KOPT-K1 (cell line): ENCODE measurements at regions not wholly inside any gene's neighbourhood (a gene's known extent, or its start where the extent isn't known, plus 50 kb on each side); places are given as distances from the start of the nearest gene placed in this dataset.

Experiments
- H3K27ac ChIP-seq: fragments of 200-600 bp; sonication (generic); 2 replicates; pipeline ENCODE4 v1.5.1; 2016; ENCODE audit warnings: antibody characterized with exemption, mild to moderate bottlenecking, low read depth, low read length; ENCODE audit not compliant: poor library complexity, severe bottlenecking
- H3K36me3 ChIP-seq: fragments of 200-600 bp; sonication (generic); 2 replicates; pipeline ENCODE4 v1.5.1; 2017; ENCODE audit warnings: antibody characterized with exemption, mild to moderate bottlenecking, low read length, moderate library complexity; ENCODE audit not compliant: insufficient read depth
- H3K9me3 ChIP-seq: fragments of 200-600 bp; sonication (generic); 2 replicates; pipeline ENCODE4 v1.5.1; 2017; ENCODE audit warnings: antibody characterized with exemption, low read length, mild to moderate bottlenecking; ENCODE audit not compliant: insufficient read depth, poor library complexity, severe bottlenecking

DNA sequence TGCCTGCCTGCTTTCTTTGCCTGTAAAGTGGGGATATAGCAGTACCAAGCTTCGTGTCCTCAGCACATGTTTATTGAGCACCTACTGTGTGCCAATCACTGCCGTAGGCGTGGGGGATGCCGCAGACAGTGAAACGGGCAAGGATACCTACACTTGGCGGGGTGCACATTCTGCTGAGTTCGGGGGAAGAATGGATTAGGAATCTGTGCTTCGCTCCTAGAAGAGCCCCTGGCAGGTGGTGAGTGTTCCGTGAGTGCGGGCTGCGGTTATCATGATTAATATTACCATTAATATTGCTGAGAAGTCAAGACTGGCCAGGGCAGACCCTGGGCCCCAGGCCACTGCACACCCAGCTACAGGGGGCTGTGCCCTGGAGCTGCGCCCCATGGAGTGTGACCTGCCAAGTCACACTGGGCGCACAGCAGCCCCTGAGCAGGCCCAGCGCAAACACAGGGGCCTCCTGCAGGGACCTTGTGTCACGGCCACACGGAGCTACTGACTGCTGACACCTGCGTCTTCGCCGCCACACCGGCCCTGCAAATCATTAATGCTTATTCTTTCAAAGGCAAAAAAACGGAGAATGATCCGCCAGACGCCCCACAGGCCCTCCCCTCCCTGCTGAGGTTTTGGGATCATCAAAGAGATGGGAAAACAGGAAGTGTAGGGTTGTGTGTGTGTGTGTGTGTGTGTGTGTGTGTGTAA is 213.4 kb upstream of the GSE1 start:
- no peak overlapping the region for H3K27ac ChIP-seq
- H3K36me3 ChIP-seq: no peaks in the 10 kb centered on the region
- H3K9me3 ChIP-seq: no peaks in the 10 kb centered on the region

- Histone ChIP-seq H3K9me3 (no peaks in the 10 kb centered on the region), H3K36me3 (no peaks in the 10 kb centered on the region), H3K27ac (no peak overlapping the region)
Measured at GRCh38 chr16:85400305-85401205, 212.6 kb upstream of the GSE1 start.

GRCh38 chr16:85401370-85401916 is 211.7 kb upstream of the GSE1 start:
- Histone ChIP-seq H3K36me3 (no peaks in the 10 kb centered on the region), H3K27ac (no peak overlapping the region), H3K9me3 (no peaks in the 10 kb centered on the region)

GRCh38 chr16:85401917-85402766 is 211.0 kb upstream of the GSE1 start:
- peak overlapping the region; percentile 44 for H3K27ac ChIP-seq
- H3K9me3 ChIP-seq: no peaks in the 10 kb centered on the region
- no peaks in the 10 kb centered on the region for H3K36me3 ChIP-seq

GRCh38 chr16:85402910-85403692 is 210.0 kb upstream of the GSE1 start:
- H3K36me3 ChIP-seq: no peaks in the 10 kb centered on the region
- no peaks in the 10 kb centered on the region for H3K9me3 ChIP-seq
- H3K27ac ChIP-seq: peak overlapping the region; percentile 44

DNA sequence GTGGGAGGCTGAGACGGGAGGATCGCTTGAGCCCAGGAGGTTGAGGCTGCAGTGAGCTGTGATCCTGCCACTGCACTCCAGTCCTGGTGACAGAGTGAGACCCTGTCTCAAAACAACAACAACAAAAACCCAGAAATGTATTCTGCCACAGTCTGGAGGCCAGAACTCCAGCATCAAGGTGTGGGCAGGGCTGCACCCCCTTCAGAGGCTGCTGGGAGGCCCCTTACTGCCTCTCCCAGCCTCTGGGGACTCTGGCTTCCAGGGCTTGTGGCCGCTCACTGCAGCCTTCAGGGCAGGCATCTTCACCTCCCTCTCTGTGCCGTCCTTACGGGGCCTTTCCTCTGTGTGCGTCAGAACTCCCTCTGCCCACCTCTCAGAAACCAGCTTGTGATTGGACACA is 209.4 kb upstream of the GSE1 start:
- Histone ChIP-seq H3K9me3 (no peaks in the 10 kb centered on the region), H3K36me3 (no peaks in the 10 kb centered on the region), H3K27ac (peak overlapping the region; percentile 44)

DNA sequence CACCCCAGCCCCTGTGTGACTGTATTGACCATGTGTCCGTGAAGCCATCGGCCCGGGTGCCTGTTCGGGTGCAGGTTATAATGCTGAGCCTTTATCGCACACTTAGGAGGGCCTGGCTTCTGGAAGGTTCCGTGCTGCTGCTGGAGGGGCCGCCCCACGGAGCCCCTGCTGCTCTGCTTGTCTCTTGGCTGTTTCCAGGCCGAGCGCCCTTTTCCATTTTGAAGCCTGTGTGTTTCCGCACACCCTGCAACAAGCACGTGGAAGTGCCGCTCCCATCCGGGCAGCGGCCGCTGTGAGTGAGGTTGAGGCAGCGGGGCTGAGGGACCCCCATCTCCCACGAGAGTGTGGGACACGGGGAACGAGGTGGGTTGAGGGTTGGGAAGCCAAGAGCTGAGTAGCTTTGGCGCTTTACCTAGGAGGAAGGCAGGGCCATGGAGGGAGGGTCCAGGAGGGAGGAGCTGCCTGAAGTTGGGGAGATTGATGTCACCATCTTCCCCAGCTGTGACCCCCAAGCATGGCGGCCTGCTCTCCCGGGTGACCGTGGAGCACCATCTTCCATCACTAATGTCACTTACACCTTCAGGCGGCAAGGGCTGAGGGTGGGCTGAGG is 200.1 kb upstream of the GSE1 start:
- Histone ChIP-seq H3K9me3 (peaks cover 7% of the 10 kb centered on the region), H3K27ac (no peak overlapping the region), H3K36me3 (no peaks in the 10 kb centered on the region)

DNA sequence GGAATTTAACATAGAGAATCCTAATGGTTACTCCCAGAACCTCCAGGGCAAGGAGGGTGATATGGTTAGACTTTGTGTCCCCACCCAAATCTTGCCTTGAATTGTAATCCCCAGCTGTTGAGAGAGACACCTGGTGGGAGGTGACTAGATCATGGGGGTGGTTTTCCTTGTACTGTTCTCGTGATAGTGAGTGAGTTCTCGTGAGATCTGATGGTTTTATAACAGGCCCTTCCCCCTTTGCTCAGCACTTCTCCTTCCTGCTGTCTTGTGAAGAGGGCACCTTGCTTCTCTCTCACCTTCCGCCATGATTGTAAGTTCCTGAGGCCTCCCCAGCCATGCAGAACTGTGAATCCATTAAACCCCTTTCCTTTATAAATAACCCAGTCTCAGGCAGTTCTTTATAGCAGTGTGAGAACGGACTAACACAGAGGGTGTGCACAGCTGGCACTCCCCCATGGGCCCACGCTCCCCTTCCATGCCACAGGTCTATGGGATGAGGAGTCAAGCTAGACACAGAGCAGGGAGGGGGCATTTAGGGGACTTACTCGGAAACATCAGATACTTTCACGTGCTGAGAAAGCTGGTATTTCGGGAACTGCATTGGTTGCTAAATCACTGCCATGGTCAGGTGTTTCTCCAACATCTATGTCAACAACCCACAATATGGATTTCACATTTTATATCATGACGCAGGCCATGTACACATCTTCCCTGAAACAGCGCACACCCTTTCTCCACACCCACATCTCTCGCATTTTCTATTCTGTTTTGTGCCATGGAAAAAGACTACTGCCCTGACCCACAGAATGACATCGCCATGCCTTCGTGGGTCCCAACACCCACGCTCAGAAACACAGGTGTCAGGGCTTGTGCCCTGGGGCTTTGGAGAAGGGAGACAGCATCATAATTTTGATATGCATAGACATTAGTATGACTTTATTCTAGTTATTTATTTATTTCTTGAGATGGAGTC is 199.1 kb upstream of the GSE1 start:
- no peak overlapping the region for H3K27ac ChIP-seq
- H3K36me3 ChIP-seq: no peaks in the 10 kb centered on the region
- peaks cover 7% of the 10 kb centered on the region for H3K9me3 ChIP-seq

GRCh38 chr16:85415196-85416090 is 197.7 kb upstream of the GSE1 start:
- Histone ChIP-seq H3K36me3 (no peaks in the 10 kb centered on the region), H3K27ac (no peak overlapping the region), H3K9me3 (peaks cover 7% of the 10 kb centered on the region)

DNA sequence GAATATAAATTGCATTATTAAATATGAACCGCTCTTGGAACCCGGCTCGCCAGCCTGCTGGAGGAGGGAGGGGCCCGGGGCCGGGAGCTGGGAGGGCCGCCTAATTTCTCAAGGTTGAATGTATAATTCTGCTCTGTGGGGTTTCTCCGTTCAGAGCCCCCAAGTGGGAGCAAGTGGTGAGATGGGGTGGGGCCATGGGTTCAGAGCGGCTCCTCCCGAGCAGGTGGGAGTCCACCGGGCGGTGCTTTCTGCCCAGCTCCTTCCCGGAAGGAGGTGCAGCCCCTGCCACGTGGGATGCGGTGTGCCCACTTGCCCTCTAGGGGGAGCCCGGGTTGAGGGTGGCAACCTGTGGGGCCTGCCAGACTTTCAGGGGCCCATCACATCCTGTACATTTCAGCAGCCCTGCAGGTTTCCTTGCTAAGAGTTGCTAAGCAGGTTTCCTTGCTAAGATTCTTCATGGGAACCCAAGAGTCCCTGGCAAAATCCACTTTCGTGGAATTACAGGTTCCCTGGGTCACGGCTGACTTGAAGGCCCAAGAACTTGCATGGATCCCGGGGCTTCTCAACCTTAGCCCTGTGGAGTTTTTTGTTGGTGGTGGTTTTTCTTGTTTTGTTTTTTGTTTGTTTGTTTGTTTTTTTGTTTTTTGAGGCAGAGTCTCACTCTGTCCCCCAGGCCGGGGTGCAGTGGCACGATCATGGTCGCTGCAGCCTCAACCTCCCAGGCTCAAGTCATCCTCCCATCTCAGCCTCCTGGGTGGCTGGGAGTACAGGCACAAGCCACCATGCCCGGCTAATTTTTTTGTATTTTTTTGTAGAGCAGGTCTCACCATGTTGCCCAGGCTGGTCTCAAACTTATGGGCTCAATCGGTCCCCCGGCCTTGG is 196.7 kb upstream of the GSE1 start:
- Histone ChIP-seq H3K9me3 (peaks cover 7% of the 10 kb centered on the region), H3K27ac (peak overlapping the region; percentile 49), H3K36me3 (no peaks in the 10 kb centered on the region)

DNA sequence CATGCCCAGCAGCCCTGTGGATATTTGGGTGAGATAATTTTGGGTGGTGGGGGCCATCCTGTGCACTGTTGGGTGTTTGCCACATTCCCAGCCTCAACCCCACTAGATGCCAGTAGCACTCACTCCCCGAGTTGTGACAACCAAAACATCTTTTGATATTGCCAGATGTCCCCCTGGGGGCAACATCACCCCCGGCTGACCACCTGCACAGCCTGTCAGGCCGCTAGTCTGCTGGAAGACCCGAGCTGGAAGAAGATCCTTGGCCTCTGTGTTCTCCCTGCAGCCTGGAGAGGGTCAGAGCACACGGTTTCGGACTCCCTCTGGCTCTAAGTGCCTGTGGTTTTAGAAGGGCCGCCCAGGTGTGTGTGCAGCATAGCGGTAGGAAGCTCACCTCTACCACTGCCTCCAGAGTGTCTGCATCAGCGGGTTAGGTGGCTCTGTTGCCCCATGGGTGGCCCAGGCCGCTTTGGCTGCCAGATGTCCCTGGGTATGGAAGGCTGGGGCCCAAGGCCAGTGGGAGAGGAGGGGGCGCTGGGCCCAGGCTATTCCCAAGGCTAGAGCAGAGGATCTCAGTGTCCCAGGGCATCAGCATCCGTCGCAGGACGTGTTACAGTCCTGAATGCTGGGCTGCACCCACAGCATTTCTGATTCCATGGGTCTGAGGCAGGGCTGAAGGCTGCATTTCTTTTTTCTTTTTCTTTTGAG is 195.8 kb upstream of the GSE1 start:
- Histone ChIP-seq H3K27ac (peak overlapping the region; percentile 49), H3K9me3 (peaks cover 7% of the 10 kb centered on the region), H3K36me3 (no peaks in the 10 kb centered on the region)
